CD4-positive, CD25-positive, alpha-beta regulatory T cell (primary cell): ENCODE measurements at regions not wholly inside any gene's neighbourhood (a gene's known extent, or its start where the extent isn't known, plus 50 kb on each side); places are given as distances from the start of the nearest gene placed in this dataset.
"Not testable (repeated sequence)": the region's sequence is repeated elsewhere in the genome, so short reads cannot be mapped to it uniquely, and the experiment has no call there.

Experiments
- ATAC-seq, 2 donors: fragments of 150-1000 bp; cut with Tn5 transposase; one replicate each; pipeline ENCODE4 v1.10.0; 2021; ENCODE audit warnings: low read depth in 2 of 2, moderate number of reproducible peaks in 2 of 2, moderate library complexity in 1 of 2
- DNase-seq, 3 donors: peaks; one replicate each; pipeline versions ENCODE4 v3.0.0 to v3.0.0-alpha.2; 2012 to 2022; ENCODE audit warnings: mixed read lengths in 1 of 3
- H3K27ac ChIP-seq: one replicate; pipeline ENCODE4 v1.7.0; 2013; ENCODE audit warnings: mild to moderate bottlenecking, low read length; ENCODE audit not compliant: insufficient read depth, poor library complexity, severe bottlenecking
- H3K27me3 ChIP-seq: one replicate; pipeline ENCODE4 v1.7.0; 2013; ENCODE audit warnings: low read length; ENCODE audit not compliant: control insufficient read depth, insufficient read depth
- H3K36me3 ChIP-seq: one replicate; pipeline ENCODE4 v1.7.0; 2013; ENCODE audit warnings: mild to moderate bottlenecking, low read length, moderate library complexity; ENCODE audit not compliant: control insufficient read depth, insufficient read depth
- H3K4me1 ChIP-seq: 2 replicates; pipeline ENCODE4 v1.7.0; 2013; ENCODE audit warnings: mild to moderate bottlenecking, low read length; ENCODE audit not compliant: insufficient read depth, control insufficient read depth, poor library complexity, severe bottlenecking
- H3K4me3 ChIP-seq: one replicate; pipeline ENCODE4 v1.7.0; 2013; ENCODE audit warnings: low read depth, mild to moderate bottlenecking, low read length, moderate library complexity
- H3K9me3 ChIP-seq, 2 experiments: 1 replicate in 1 of 2; 2 replicates in 1 of 2; pipeline ENCODE4 v1.7.0; 2013; ENCODE audit warnings: low read length in 2 of 2, mild to moderate bottlenecking in 1 of 2, moderate library complexity in 1 of 2; ENCODE audit not compliant: control insufficient read depth in 2 of 2
- H3K27ac Mint-ChIP-seq, 3 donors: one replicate each; pipeline ENCODE4 v1.8.0; 2020 to 2022; ENCODE audit warnings: mild to moderate bottlenecking in 3 of 3, mixed read lengths in 3 of 3, moderate library complexity in 2 of 3
- H3K27me3 Mint-ChIP-seq: one replicate; pipeline ENCODE4 v1.8.0; 2022; ENCODE audit warnings: mild to moderate bottlenecking, mixed read lengths
- H3K36me3 Mint-ChIP-seq: one replicate; pipeline ENCODE4 v1.8.0; 2020; ENCODE audit warnings: mixed read lengths
- H3K4me1 Mint-ChIP-seq, 4 donors: one replicate each; pipeline ENCODE4 v1.8.0; 2020 to 2022; ENCODE audit warnings: mixed read lengths in 4 of 4, mild to moderate bottlenecking in 1 of 4
- H3K4me3 Mint-ChIP-seq, 4 donors: one replicate each; pipeline ENCODE4 v1.8.0; 2020 to 2022; ENCODE audit warnings: mild to moderate bottlenecking in 4 of 4, mixed read lengths in 4 of 4, moderate library complexity in 3 of 4
- H3K9me3 Mint-ChIP-seq, 7 donors: one replicate each; pipeline ENCODE4 v1.8.0; 2020 to 2022; ENCODE audit warnings: mixed read lengths in 7 of 7, mild to moderate bottlenecking in 3 of 7, moderate library complexity in 2 of 7

DNA sequence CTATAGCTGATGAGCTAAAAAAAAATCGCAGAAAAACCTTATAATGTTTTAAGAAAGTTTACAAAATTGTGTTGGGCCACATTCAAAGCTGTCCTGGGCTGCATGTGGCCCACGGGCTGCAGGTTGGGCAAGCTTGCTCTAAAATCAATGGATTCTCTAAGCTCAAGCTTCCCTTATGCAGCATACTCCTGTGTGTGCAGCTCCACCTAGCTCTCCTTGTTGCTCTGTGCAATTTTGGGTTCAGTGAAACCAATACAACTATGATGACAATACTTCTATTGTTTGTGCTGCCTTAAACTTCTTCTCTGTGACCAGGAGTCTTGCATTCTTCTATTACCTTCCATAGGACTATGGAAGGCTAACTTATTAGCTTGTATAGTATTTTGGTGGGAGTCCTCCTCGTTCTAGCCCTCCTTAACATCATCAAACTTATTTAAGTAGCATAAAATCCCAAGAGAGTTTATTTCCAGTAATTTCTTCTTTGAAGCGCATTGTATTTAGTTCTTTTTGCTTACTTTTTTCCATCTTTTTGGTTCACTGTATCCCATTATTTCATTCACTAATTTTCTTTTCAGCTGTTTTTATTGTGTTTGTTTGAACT lies 170.9 kb upstream of the SMIM30 start:
- DNase-seq (peak in 1 of 3 donors; percentile 4), ATAC-seq (no peak)
- Histone ChIP-seq H3K4me3 (no peak overlapping the region), H3K27ac (no peak overlapping the region), H3K9me3 (no peaks in the 10 kb centered on the region), H3K36me3 (no peaks in the 10 kb centered on the region), H3K4me1 (no peaks in the 10 kb centered on the region), H3K27me3 (no peaks in the 10 kb centered on the region)
- no peaks in the 10 kb centered on the region for H3K4me1 Mint-ChIP-seq
- H3K36me3 Mint-ChIP-seq = no peaks in the 10 kb centered on the region
- H3K27me3 Mint-ChIP-seq = no peaks in the 10 kb centered on the region
- no peak overlapping the region for H3K4me3 Mint-ChIP-seq
- no peak overlapping the region for H3K27ac Mint-ChIP-seq
- H3K9me3 Mint-ChIP-seq = peaks cover 0 to 2% (median 0%) of the 10 kb centered on the region in 7 donors

DNA sequence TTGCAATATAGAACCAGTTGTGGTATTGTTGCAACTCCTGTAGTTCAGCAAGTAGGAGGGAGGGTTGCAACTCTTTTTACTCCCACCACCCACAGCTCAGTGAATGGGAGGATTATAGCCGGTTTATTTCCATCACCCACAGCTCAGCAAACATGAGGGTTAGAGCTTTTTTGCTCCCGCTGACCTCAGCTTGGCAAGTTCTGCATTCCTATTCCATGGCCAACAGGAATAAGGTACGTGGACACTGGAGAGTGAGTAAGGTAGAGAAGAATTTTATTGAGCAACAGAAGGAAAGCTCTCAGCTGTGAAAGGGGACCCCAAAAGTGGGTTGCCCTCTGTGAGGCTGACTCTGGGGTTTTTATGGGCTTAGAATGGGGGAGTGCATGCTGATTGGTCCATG lies 167.1 kb upstream of the SMIM30 start:
- no peak for DNase-seq
- H3K9me3 ChIP-seq = no peaks in the 10 kb centered on the region
- no peaks in the 10 kb centered on the region for H3K27me3 ChIP-seq
- H3K4me3 ChIP-seq = no peak overlapping the region
- Mint-ChIP-seq H3K4me1 (no peaks in the 10 kb centered on the region), H3K4me3 (no peak overlapping the region), H3K27ac (peak overlapping the region in 1 of 3 donors; percentile 15), H3K9me3 (peaks cover 0 to 4% (median 0%) of the 10 kb centered on the region in 7 donors), H3K27me3 (no peaks in the 10 kb centered on the region), H3K36me3 (no peaks in the 10 kb centered on the region)
- H3K27ac ChIP-seq = no peak overlapping the region
- H3K4me1 ChIP-seq = no peaks in the 10 kb centered on the region
- no peak for ATAC-seq
- no peaks in the 10 kb centered on the region for H3K36me3 ChIP-seq

- Mint-ChIP-seq H3K9me3 (peaks cover 0 to 4% (median 0%) of the 10 kb centered on the region in 7 donors), H3K36me3 (no peaks in the 10 kb centered on the region), H3K4me3 (no peak overlapping the region), H3K27me3 (no peaks in the 10 kb centered on the region), H3K27ac (no peak overlapping the region), H3K4me1 (no peaks in the 10 kb centered on the region)
- Histone ChIP-seq H3K27me3 (no peaks in the 10 kb centered on the region), H3K4me1 (no peaks in the 10 kb centered on the region), H3K27ac (no peak overlapping the region), H3K36me3 (no peaks in the 10 kb centered on the region), H3K9me3 (no peaks in the 10 kb centered on the region), H3K4me3 (no peak overlapping the region)
- DNase-seq (no peak), ATAC-seq (no peak)
These were observed 165.5 kb upstream of the SMIM30 start for GRCh38 chr7:113283861-113284260.

DNA sequence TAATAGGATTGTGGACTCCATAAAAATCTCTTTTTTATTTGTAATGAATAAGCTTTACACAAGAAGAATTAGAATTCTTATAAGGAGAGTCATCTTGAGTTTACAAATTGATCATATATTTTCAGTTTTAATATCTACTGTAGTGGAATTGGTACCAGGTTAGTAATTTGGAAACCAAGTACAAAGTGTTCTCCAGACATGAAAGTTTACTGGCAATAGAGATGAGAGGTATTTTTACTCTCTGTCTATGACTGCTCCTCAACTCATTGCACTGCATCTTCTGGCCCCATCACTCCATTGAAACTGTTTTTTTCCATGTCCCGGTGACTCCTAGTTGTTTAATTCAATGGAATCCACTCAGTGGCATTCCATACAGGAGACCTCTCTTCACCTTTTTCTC lies 164.5 kb upstream of the SMIM30 start:
- H3K4me1 Mint-ChIP-seq = no peaks in the 10 kb centered on the region
- H3K27me3 ChIP-seq = no peaks in the 10 kb centered on the region
- H3K4me3 Mint-ChIP-seq = no peak overlapping the region
- H3K36me3 ChIP-seq = no peaks in the 10 kb centered on the region
- no peaks in the 10 kb centered on the region for H3K9me3 ChIP-seq
- H3K9me3 Mint-ChIP-seq = peaks cover 0 to 4% (median 0%) of the 10 kb centered on the region in 7 donors
- no peak overlapping the region for H3K27ac ChIP-seq
- H3K36me3 Mint-ChIP-seq = no peaks in the 10 kb centered on the region
- H3K27ac Mint-ChIP-seq = no peak overlapping the region
- H3K27me3 Mint-ChIP-seq = no peaks in the 10 kb centered on the region
- ATAC-seq (no peak), DNase-seq (no peak)
- no peak overlapping the region for H3K4me3 ChIP-seq
- no peaks in the 10 kb centered on the region for H3K4me1 ChIP-seq

- Mint-ChIP-seq H3K9me3 (peaks cover 0 to 6% (median 3%) of the 10 kb centered on the region in 7 donors), H3K27ac (no peak overlapping the region), H3K4me1 (no peaks in the 10 kb centered on the region), H3K4me3 (no peak overlapping the region), H3K27me3 (no peaks in the 10 kb centered on the region), H3K36me3 (no peaks in the 10 kb centered on the region)
- H3K9me3 ChIP-seq = no peaks in the 10 kb centered on the region
- H3K27me3 ChIP-seq = no peaks in the 10 kb centered on the region
- no peak overlapping the region for H3K27ac ChIP-seq
- DNase-seq = no peak
- H3K4me1 ChIP-seq = no peaks in the 10 kb centered on the region
- no peaks in the 10 kb centered on the region for H3K36me3 ChIP-seq
- ATAC-seq = no peak
- no peak overlapping the region for H3K4me3 ChIP-seq
These were observed 162.9 kb upstream of the SMIM30 start for GRCh38 chr7:113281223-113281622.

DNA sequence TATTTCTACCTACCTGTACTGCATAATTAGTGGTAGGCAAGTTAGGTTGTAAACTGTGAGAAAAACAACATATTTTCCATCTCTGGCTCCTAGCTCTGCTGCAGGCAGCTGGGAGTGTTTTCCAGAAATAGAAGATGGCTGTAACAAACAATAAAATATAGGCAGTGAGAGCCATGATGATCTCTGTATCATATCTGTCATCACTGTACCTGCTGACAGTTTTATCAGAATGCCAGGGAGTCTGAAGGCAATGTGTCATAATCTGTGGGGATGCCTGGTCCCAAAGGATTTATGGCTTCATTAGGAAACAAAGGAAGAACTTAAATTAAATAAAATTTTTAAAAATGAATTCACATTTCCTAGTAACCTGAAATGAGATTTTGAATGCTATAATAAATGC lies 160.9 kb upstream of the SMIM30 start:
- Mint-ChIP-seq H3K27me3 (no peaks in the 10 kb centered on the region), H3K27ac (no peak overlapping the region), H3K4me3 (no peak overlapping the region), H3K4me1 (no peaks in the 10 kb centered on the region), H3K36me3 (no peaks in the 10 kb centered on the region), H3K9me3 (peaks cover 0 to 13% (median 4%) of the 10 kb centered on the region in 7 donors)
- Histone ChIP-seq H3K4me1 (no peaks in the 10 kb centered on the region), H3K36me3 (no peaks in the 10 kb centered on the region), H3K27me3 (no peaks in the 10 kb centered on the region), H3K4me3 (no peak overlapping the region), H3K9me3 (no peaks in the 10 kb centered on the region), H3K27ac (no peak overlapping the region)
- ATAC-seq (no peak), DNase-seq (no peak)

- Mint-ChIP-seq H3K4me1 (no peaks in the 10 kb centered on the region), H3K36me3 (no peaks in the 10 kb centered on the region), H3K27ac (no peak overlapping the region), H3K4me3 (no peak overlapping the region), H3K27me3 (peaks cover 4% of the 10 kb centered on the region), H3K9me3 (peaks cover 0 to 36% (median 16%) of the 10 kb centered on the region in 7 donors)
- H3K27ac ChIP-seq = no peak overlapping the region
- H3K36me3 ChIP-seq = no peaks in the 10 kb centered on the region
- H3K4me3 ChIP-seq = no peak overlapping the region
- H3K4me1 ChIP-seq = no peaks in the 10 kb centered on the region
- DNase-seq (no peak), ATAC-seq (no peak)
- H3K9me3 ChIP-seq = peaks cover 0 to 15% of the 10 kb centered on the region in 2 experiments
- no peaks in the 10 kb centered on the region for H3K27me3 ChIP-seq
These were observed 152.4 kb upstream of the SMIM30 start for GRCh38 chr7:113270790-113271189.

DNA sequence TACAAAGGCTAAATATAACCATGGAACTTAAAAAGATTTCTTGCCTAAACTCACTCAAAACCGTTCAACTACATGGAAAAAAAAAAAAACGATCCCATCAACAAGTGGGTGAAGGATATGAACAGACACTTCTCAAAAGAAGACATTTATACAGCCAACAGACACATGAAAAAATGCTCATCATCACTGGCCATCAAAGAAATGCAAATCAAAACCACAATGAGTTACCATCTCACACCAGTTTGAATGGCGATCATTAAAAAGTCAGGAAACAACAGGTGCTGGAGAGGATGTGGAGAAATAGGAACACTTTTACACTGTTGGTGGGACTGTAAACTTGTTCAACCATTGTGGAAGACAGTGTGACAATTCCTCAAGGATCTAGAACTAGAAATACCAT lies 151.2 kb upstream of the SMIM30 start:
- H3K4me3 ChIP-seq, H3K27me3 ChIP-seq, H3K36me3 Mint-ChIP-seq, H3K27me3 Mint-ChIP-seq, H3K27ac ChIP-seq, H3K36me3 ChIP-seq, H3K4me3 Mint-ChIP-seq, H3K4me1 ChIP-seq, ATAC-seq, DNase-seq, H3K4me1 Mint-ChIP-seq, H3K27ac Mint-ChIP-seq: not testable (repeated sequence)
- peaks cover 0 to 15% of the 10 kb centered on the region in 2 experiments for H3K9me3 ChIP-seq
- H3K9me3 Mint-ChIP-seq = peaks cover 0 to 29% (median 13%) of the 10 kb centered on the region in 7 donors
